ENCODE measurements at regions not wholly inside any gene's neighbourhood (a gene's known extent, or its start where the extent isn't known, plus 50 kb on each side); places are given as distances from the start of the nearest gene placed in this dataset.

DNA sequence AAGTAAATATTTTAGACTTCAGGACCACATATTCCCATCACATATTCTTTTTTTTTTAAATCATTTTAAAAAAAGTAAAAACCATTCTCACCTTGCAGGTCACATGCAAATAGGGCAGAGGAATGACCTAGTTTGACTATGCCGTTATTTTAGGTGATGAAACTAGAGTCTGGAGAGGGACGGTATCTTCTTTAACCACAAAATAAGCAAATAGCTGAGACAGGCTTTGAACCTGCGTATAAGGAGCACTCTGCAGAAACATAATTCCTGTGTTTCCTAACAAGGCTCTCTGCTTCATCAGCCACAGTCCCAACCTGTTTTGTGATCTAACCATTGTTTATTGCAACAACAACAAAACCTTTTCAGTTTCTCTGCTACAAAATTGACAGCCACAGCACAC is 121.5 kb downstream of the PCTP start:
- no peak for DNase-seq (ENCODE audit: low spot score in 2 of 2)
- WGBS, 2 donors, result 67 to 75% methylated on average over 3 of the region's 3 CpGs
- H3K4me3 ChIP-seq (ENCODE audit: low read depth, poor library complexity, severe bottlenecking), result no peak overlapping the region
- intact Hi-C loops (cut with DNase I; ENCODE audit: low total_unique reads), result no loop called here
- TF ChIP-seq CTCF (IDR thresholded peaks at IDR 0.05), result no peak
- no peak for TF ChIP-seq POLR2A (IDR thresholded peaks at IDR 0.05)

DNA sequence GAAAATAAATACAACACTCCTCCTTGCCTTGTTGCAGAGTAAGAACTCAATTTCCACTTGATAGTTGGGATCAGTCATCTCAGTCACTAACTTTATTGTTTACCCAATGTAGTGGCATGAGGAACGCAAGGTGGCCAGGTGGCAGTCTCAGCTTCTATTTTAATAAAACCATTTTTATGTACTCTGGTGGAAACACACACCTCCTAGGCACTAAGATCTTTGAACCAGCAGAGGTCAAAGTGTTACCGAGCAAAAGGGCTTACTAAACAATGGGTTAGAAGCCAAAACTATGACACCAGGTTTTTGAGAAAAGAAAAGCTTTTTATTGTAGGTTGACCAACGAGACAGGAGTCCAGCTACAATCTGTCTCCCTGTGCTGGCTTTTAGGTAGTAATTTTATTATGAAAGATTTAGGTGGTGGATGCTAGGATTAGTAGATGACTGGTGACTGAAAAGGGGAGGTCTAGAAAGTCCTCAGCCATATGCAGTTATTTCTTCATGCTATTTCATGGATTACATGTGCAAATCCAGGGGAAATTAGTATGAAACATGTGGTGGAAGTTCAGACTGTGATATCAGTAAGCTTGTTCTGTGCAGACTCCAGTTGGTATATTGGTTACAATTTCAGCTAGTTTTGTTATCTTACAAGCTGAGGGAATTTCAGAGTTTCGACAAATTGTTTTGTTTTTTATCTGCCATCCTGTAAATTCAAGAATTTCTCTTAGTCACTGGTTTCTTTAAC is 122.3 kb downstream of the PCTP start:
- H3K4me3 ChIP-seq (ENCODE audit: low read depth, poor library complexity, severe bottlenecking), result no peak overlapping the region
- DNase-seq (ENCODE audit: low spot score in 2 of 2), result no peak
- TF ChIP-seq POLR2A (IDR thresholded peaks at IDR 0.05) (no peak), CTCF (IDR thresholded peaks at IDR 0.05) (no peak)
- intact Hi-C loops (cut with DNase I; ENCODE audit: low total_unique reads), result no loop called here
- 67 to 72% methylated on average over 4 of the region's 4 CpGs for WGBS, 2 donors

DNA sequence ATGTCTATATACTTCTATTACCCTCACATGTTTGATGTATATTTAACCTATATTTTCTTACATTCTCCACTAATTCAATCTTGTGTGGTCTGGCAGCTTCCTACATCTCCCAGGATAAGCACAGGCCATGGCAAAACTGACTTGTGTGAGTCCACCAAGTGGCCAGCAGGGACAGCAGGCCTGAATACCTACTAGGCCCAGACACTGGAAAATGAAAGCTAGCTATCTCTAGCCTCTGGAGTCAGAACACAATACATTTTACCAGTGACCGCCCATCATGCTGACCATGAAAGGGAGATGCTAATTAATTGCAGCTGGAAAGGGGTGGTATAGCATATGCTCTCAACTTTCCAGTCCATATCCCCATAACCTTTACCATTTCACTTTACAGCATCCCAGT is 132.3 kb downstream of the PCTP start:
- TF ChIP-seq POLR2A (IDR thresholded peaks at IDR 0.05) (no peak), CTCF (IDR thresholded peaks at IDR 0.05) (no peak)
- WGBS, 2 donors, result 83 to 88% methylated on average over 1 of the region's 1 CpG
- no peak overlapping the region for H3K4me3 ChIP-seq (ENCODE audit: low read depth, poor library complexity, severe bottlenecking)
- DNase-seq (ENCODE audit: low spot score in 2 of 2), result no peak
- intact Hi-C loops (cut with DNase I; ENCODE audit: low total_unique reads), result no loop called here

DNA sequence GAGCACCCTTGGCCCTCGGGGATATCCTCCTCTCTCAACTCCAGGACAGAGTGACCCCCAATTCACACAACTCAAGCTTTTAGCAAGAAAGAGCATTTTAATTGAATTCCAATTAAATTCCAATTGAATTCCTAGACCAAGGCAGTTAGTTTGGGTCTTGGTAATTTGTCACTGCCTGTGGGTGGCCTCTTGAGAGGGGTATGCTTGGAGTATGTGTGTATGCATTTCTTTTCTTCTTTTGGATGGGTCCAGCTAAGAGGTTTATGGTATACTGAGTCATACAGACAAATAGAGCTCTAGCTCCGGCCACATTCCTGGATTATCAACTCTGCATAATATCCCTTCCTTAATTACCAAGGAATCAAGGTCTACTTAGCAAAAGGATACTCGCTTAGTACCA is 136.7 kb downstream of the PCTP start:
- intact Hi-C loops (cut with DNase I; ENCODE audit: low total_unique reads), result no loop called here
- H3K4me3 ChIP-seq (ENCODE audit: low read depth, poor library complexity, severe bottlenecking), result no peak overlapping the region
- TF ChIP-seq CTCF (IDR thresholded peaks at IDR 0.05) (no peak), POLR2A (IDR thresholded peaks at IDR 0.05) (no peak)
- WGBS, 2 donors, result 76 to 82% methylated on average over 3 of the region's 3 CpGs
- DNase-seq (ENCODE audit: low spot score in 2 of 2), result no peak

- TF ChIP-seq CTCF (IDR thresholded peaks at IDR 0.05) (no peak), POLR2A (IDR thresholded peaks at IDR 0.05) (no peak)
- WGBS, 2 donors, result 29 to 32% methylated on average over 1 of the region's 1 CpG
These were observed 138.4 kb downstream of the PCTP start for GRCh38 chr17:55889271-55889670.

More at GRCh38 chr17:55889271-55889670, 138.4 kb downstream of the PCTP start:
- no peak overlapping the region for H3K4me3 ChIP-seq (ENCODE audit: low read depth, poor library complexity, severe bottlenecking)
- DNase-seq (ENCODE audit: low spot score in 2 of 2), result no peak
- intact Hi-C loops (cut with DNase I; ENCODE audit: low total_unique reads), result no loop called here

Data from lower leg skin (tissue), 4 donors.